ENCODE measurements at regions not wholly inside any gene's neighbourhood (a gene's known extent, or its start where the extent isn't known, plus 50 kb on each side); places are given as distances from the start of the nearest gene placed in this dataset.
"Not testable (repeated sequence)": the region's sequence is repeated elsewhere in the genome, so short reads cannot be mapped to it uniquely, and the experiment has no call there.

DNA sequence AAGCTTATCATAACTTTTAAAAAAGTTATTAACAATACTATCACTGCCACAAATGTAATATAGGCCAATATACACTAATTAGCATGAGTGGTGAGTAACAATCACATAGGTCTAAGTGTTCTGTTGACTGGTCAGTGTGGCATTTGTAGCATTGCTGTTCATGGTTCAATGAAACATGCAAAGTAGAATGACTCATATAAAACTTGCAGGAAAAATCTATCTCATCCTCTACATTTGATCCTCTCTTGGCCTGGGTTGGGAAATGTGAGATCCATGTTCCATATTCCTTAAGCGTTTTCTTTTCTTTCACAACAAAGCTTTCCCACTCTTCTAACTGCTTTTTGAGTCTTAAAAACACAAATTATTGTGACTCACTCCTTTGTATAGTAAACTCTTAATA lies 1418.7 kb downstream of the FSTL5 start:
- DNase-seq (ENCODE audit: low spot score) (no peak), ATAC-seq (no peak)
- CTCF ChIA-PET = no interaction called here
- Mint-ChIP-seq H3K36me3 (peaks cover 16% of the 10 kb centered on the region), H3K27ac (no peak overlapping the region), H3K27me3 (ENCODE audit: low read depth) (no peaks in the 10 kb centered on the region), H3K4me1 (peaks cover 10% of the 10 kb centered on the region; the same call in 1 of the 2 replicates), H3K4me3 (no peak overlapping the region), H3K9me3 (peaks cover 38% of the 10 kb centered on the region)
- POLR2A ChIA-PET = no interaction called here
- TF ChIP-seq FOXP1 (CRISPR knock-in tag; IDR thresholded peaks at IDR 0.05; ENCODE audit: borderline replicate concordance) (no peak), ZBTB21 (CRISPR knock-in tag; IDR thresholded peaks at IDR 0.05; ENCODE audit: borderline replicate concordance) (no peak), ZNF423 (CRISPR knock-in tag; IDR thresholded peaks at IDR 0.05) (no peak), NR2C2 (CRISPR knock-in tag; IDR thresholded peaks at IDR 0.05) (no peak), SMAD4 (CRISPR knock-in tag; IDR thresholded peaks at IDR 0.05) (no peak)
- TF ChIP-seq, protein P1, sequence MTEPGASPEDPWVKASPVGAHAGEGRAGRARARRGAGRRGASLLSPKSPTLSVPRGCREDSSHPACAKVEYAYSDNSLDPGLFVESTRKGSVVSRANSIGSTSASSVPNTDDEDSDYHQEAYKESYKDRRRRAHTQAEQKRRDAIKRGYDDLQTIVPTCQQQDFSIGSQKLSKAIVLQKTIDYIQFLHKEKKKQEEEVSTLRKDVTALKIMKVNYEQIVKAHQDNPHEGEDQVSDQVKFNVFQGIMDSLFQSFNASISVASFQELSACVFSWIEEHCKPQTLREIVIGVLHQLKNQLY (CRISPR knock-in tag; IDR thresholded peaks at IDR 0.05) = no peak
- TF ChIP-seq, protein P2, sequence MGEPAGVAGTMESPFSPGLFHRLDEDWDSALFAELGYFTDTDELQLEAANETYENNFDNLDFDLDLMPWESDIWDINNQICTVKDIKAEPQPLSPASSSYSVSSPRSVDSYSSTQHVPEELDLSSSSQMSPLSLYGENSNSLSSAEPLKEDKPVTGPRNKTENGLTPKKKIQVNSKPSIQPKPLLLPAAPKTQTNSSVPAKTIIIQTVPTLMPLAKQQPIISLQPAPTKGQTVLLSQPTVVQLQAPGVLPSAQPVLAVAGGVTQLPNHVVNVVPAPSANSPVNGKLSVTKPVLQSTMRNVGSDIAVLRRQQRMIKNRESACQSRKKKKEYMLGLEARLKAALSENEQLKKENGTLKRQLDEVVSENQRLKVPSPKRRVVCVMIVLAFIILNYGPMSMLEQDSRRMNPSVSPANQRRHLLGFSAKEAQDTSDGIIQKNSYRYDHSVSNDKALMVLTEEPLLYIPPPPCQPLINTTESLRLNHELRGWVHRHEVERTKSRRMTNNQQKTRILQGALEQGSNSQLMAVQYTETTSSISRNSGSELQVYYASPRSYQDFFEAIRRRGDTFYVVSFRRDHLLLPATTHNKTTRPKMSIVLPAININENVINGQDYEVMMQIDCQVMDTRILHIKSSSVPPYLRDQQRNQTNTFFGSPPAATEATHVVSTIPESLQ (CRISPR knock-in tag; IDR thresholded peaks at IDR 0.05) = no peak

DNA sequence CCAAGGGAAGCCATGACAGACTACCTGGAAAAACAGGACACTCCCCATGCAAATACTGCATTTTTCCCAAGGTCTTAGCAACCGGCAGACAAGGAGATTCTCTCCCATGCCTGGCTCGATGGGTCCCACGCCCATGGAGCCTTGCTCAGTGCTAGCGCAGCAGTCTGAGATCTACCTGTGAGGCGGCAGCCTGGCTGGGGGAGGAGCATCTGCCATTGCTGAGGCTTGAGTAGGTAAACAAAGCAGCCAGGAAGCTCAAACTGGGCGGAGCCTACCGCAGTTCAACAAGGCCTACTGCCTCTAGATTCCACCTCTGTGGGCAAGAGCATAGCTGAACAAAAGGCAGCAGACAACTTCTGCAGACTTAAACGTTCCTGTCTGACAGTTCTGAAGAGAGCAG lies 1417.2 kb downstream of the FSTL5 start:
- ATAC-seq; CTCF ChIA-PET; H3K27me3 Mint-ChIP-seq (ENCODE audit: low read depth); POLR2A ChIA-PET; H3K27ac Mint-ChIP-seq; H3K4me1 Mint-ChIP-seq; H3K4me3 Mint-ChIP-seq: not testable (repeated sequence)
- peak; percentile 20 for DNase-seq (ENCODE audit: low spot score)
- peaks cover 48% of the 10 kb centered on the region for H3K9me3 Mint-ChIP-seq
- peaks cover 23% of the 10 kb centered on the region for H3K36me3 Mint-ChIP-seq

DNA sequence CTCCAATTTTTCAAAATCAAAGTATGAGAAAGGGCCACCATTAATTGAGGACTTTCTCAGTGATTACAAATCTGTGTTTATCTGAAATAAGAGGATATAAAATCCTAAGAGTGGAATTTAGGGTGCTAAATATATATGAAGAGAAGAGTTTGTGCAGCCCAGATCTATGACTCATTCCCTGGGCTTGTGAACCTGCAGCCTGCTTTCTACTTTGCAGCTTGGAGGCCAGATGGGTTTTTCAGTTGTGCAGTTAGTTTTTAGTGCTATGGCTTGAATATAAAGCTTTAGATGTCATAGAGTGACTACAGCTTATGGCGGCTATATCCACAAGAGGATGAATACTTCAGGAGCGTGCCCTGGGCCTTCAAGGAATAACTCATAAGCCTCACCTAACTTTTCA lies 1391.1 kb downstream of the FSTL5 start:
- Mint-ChIP-seq H3K4me3 (no peak overlapping the region), H3K9me3 (no peaks in the 10 kb centered on the region), H3K27ac (no peak overlapping the region), H3K4me1 (no peaks in the 10 kb centered on the region), H3K27me3 (ENCODE audit: low read depth) (no peaks in the 10 kb centered on the region), H3K36me3 (no peaks in the 10 kb centered on the region)
- CTCF ChIA-PET = no interaction called here
- TF ChIP-seq TP53 (CRISPR knock-in tag; IDR thresholded peaks at IDR 0.05) = no peak
- DNase-seq (ENCODE audit: low spot score) (no peak), ATAC-seq (no peak)
- POLR2A ChIA-PET = no interaction called here

DNA sequence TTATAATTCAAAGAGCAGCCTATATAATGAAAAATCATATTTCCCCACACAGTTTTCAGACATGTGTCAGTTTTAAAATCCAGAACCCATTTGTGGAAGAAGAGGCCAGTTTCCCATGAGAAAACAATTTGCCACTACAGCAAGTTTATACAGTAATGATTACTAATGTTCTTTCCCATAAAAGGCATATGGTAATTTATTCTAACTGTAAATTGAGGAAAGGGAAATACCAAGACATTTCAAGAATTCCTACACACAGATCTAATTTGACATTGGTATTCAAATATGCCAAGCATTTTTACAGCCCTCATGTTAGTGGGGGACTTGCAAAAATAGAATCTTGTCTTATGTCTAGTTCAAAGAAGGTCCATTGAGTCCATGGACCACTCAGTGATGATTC lies 1368.6 kb downstream of the FSTL5 start:
- ATAC-seq (no peak), DNase-seq (ENCODE audit: low spot score) (no peak)
- Mint-ChIP-seq H3K27me3 (ENCODE audit: low read depth) (no peaks in the 10 kb centered on the region), H3K36me3 (peaks cover 35% of the 10 kb centered on the region), H3K9me3 (peaks cover 74% of the 10 kb centered on the region), H3K4me1 (no peaks in the 10 kb centered on the region), H3K27ac (no peak overlapping the region), H3K4me3 (no peak overlapping the region)
- ChIA-PET POLR2A (no interaction called here), CTCF (no interaction called here)
- no peak for TF ChIP-seq ZNF263 (CRISPR knock-in tag; IDR thresholded peaks at IDR 0.05; ENCODE audit: low read depth)
- TF ChIP-seq RELA (CRISPR knock-in tag; IDR thresholded peaks at IDR 0.05; ENCODE audit: borderline replicate concordance) = no peak
- no peak for TF ChIP-seq MYBL2 (CRISPR knock-in tag; IDR thresholded peaks at IDR 0.05)
- TF ChIP-seq, protein P3, sequence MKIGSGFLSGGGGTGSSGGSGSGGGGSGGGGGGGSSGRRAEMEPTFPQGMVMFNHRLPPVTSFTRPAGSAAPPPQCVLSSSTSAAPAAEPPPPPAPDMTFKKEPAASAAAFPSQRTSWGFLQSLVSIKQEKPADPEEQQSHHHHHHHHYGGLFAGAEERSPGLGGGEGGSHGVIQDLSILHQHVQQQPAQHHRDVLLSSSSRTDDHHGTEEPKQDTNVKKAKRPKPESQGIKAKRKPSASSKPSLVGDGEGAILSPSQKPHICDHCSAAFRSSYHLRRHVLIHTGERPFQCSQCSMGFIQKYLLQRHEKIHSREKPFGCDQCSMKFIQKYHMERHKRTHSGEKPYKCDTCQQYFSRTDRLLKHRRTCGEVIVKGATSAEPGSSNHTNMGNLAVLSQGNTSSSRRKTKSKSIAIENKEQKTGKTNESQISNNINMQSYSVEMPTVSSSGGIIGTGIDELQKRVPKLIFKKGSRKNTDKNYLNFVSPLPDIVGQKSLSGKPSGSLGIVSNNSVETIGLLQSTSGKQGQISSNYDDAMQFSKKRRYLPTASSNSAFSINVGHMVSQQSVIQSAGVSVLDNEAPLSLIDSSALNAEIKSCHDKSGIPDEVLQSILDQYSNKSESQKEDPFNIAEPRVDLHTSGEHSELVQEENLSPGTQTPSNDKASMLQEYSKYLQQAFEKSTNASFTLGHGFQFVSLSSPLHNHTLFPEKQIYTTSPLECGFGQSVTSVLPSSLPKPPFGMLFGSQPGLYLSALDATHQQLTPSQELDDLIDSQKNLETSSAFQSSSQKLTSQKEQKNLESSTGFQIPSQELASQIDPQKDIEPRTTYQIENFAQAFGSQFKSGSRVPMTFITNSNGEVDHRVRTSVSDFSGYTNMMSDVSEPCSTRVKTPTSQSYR (CRISPR knock-in tag; IDR thresholded peaks at IDR 0.05) = no peak
- no peak for TF ChIP-seq FOXK1 (CRISPR knock-in tag; IDR thresholded peaks at IDR 0.05)
- no peak for TF ChIP-seq JAZF1 (CRISPR knock-in tag; IDR thresholded peaks at IDR 0.05)

Measured in WTC11 (cell line).